GM23248 (cell line): ENCODE measurements at regions not wholly inside any gene's neighbourhood (a gene's known extent, or its start where the extent isn't known, plus 50 kb on each side); places are given as distances from the start of the nearest gene placed in this dataset.
"Not testable (repeated sequence)": the region's sequence is repeated elsewhere in the genome, so short reads cannot be mapped to it uniquely, and the experiment has no call there.

Experiments used
- EZH2 ChIP-seq: fragments of 200-600 bp; sonication (generic); IDR thresholded peaks from 2 replicates; pipeline ENCODE4 v1.6.1; 2018; ENCODE audit warnings: antibody characterized with exemption, mild to moderate bottlenecking; ENCODE audit not compliant: insufficient read depth, poor library complexity, severe bottlenecking
- EZH2phosphoT487 ChIP-seq: fragments of 200-600 bp; sonication (generic); IDR thresholded peaks from 2 replicates; pipeline ENCODE4 v1.6.1; 2018; ENCODE audit warnings: antibody characterized with exemption, moderate library complexity, mild to moderate bottlenecking, low read depth; ENCODE audit not compliant: insufficient read depth

- not testable (repeated sequence) for TF ChIP-seq EZH2, EZH2phosphoT487
These were observed 124.5 kb downstream of the CHIC2 start for GRCh38 chr4:53939892-53940291.
